Neural cell (in vitro differentiated cells): ENCODE measurements at regions not wholly inside any gene's neighbourhood (a gene's known extent, or its start where the extent isn't known, plus 50 kb on each side); places are given as distances from the start of the nearest gene placed in this dataset.

Source experiments
- H2AFZ ChIP-seq: fragments of 200-600, 300-800 bp; sonication (generic), shearing (Covaris generic); 2 replicates; pipeline ENCODE4 v1.6.0; 2014; ENCODE audit warnings: low read depth, mild to moderate bottlenecking, antibody characterized with exemption, low read length, moderate library complexity
- H3F3A ChIP-seq: fragments of 200-600 bp; shearing (Covaris generic); 2 replicates; pipeline ENCODE4 v1.6.1; 2016; ENCODE audit warnings: mild to moderate bottlenecking, moderate library complexity, mixed read lengths, antibody characterized with exemption, low read length; ENCODE audit not compliant: insufficient read depth, poor library complexity, severe bottlenecking
- H3K27ac ChIP-seq: fragments of 200-600, 300-800 bp; sonication (generic), shearing (Covaris generic); 2 replicates; pipeline ENCODE4 v1.5.1; 2014; ENCODE audit warnings: mild to moderate bottlenecking, low read length, moderate library complexity
- H3K27me3 ChIP-seq: fragments of 300-800, 200-600 bp; sonication (generic), shearing (Covaris generic); 2 replicates; pipeline ENCODE4 v1.6.0; 2014; ENCODE audit warnings: mild to moderate bottlenecking, low read depth, low read length, moderate library complexity; ENCODE audit not compliant: insufficient read depth
- H3K36me3 ChIP-seq: fragments of 300-800, 200-600 bp; sonication (generic), shearing (Covaris generic); 2 replicates; pipeline ENCODE4 v1.5.1; 2014; ENCODE audit warnings: mild to moderate bottlenecking, antibody characterized with exemption, low read length, moderate library complexity; ENCODE audit not compliant: insufficient read depth
- H3K4me2 ChIP-seq: fragments of 300-800, 200-600 bp; sonication (generic), shearing (Covaris generic); 2 replicates; pipeline ENCODE4 v1.6.0; 2014; ENCODE audit warnings: mild to moderate bottlenecking, low read length
- H3K4me3 ChIP-seq: fragments of 300-800, 200-600 bp; sonication (generic), shearing (Covaris generic); 2 replicates; pipeline ENCODE4 v1.5.1; 2014; ENCODE audit warnings: mild to moderate bottlenecking, low read length, moderate library complexity
- H3K79me2 ChIP-seq: fragments of 200-600 bp; shearing (Covaris generic); replicated peaks from 2 replicates; pipeline ENCODE4 v1.6.0; 2014; ENCODE audit warnings: mild to moderate bottlenecking, low read length, moderate library complexity; ENCODE audit not compliant: insufficient read depth
- H3K9ac ChIP-seq: fragments of 300-800, 200-600 bp; sonication (generic), shearing (Covaris generic); 2 replicates; pipeline ENCODE4 v1.6.1; 2016; ENCODE audit warnings: mild to moderate bottlenecking, low read length, mixed read lengths
- H3K9me2 ChIP-seq: fragments of 200-600 bp; shearing (Covaris generic); 2 replicates; pipeline ENCODE4 v1.6.1; 2016; ENCODE audit warnings: mild to moderate bottlenecking, low read length, mixed read lengths; ENCODE audit not compliant: insufficient read depth
- H3K9me3 ChIP-seq: fragments of 200-600, 300-800 bp; sonication (generic), shearing (Covaris generic); 2 replicates; pipeline ENCODE4 v1.6.1; 2016; ENCODE audit warnings: mild to moderate bottlenecking, mixed run types, low read length, moderate library complexity, mixed read lengths
- H4K20me1 ChIP-seq: fragments of 200-600 bp; shearing (Covaris generic); 2 replicates; pipeline ENCODE4 v1.6.1; 2016; ENCODE audit warnings: mild to moderate bottlenecking, mixed run types; ENCODE audit not compliant: insufficient read depth
- EP300 ChIP-seq: fragments of 450-650 bp; conservative IDR thresholded peaks from 2 replicates; pipeline ENCODE4 v1.6.1; 2014; ENCODE audit warnings: antibody characterized with exemption, mild to moderate bottlenecking, moderate library complexity; ENCODE audit not compliant: poor library complexity, severe bottlenecking
- EZH2 ChIP-seq: fragments of 200-600, 300-800 bp; shearing (Covaris generic), sonication (generic); IDR thresholded peaks from 2 replicates; pipeline ENCODE4 v1.6.1; 2014; ENCODE audit warnings: antibody characterized with exemption, low read length, borderline replicate concordance, mild to moderate bottlenecking; ENCODE audit not compliant: insufficient read depth, poor library complexity, severe bottlenecking
- MXI1 ChIP-seq: fragments of 450-650 bp; conservative IDR thresholded peaks from 2 replicates; pipeline ENCODE4 v1.6.1; 2014; ENCODE audit warnings: antibody characterized with exemption, mild to moderate bottlenecking; ENCODE audit not compliant: poor library complexity, severe bottlenecking
- POLR2AphosphoS5 ChIP-seq: IDR thresholded peaks from 2 replicates; pipeline ENCODE4 v1.6.1; 2012
- RAD21 ChIP-seq: fragments of 450-650 bp; conservative IDR thresholded peaks from 2 replicates; pipeline ENCODE4 v1.6.1; 2014; ENCODE audit warnings: antibody characterized with exemption, mild to moderate bottlenecking, moderate library complexity
- SMC3 ChIP-seq: fragments of 450-650 bp; conservative IDR thresholded peaks from 2 replicates; pipeline ENCODE4 v1.6.1; 2014; ENCODE audit warnings: antibody characterized with exemption, mild to moderate bottlenecking, moderate library complexity; ENCODE audit not compliant: poor library complexity
- TAF1 ChIP-seq: IDR thresholded peaks from 2 replicates; pipeline ENCODE4 v1.6.1; 2012; ENCODE audit warnings: low read depth
- TF ChIP-seq, protein P1 (sequence below): fragments of 450-650 bp; IDR thresholded peaks from 2 replicates; pipeline ENCODE4 v1.5.1; 2014; ENCODE audit warnings: antibody characterized with exemption, mild to moderate bottlenecking, moderate library complexity; ENCODE audit not compliant: poor library complexity, severe bottlenecking
- TF ChIP-seq, protein P2 (sequence below): IDR thresholded peaks from 2 replicates; pipeline ENCODE4 v1.6.1; 2012; ENCODE audit warnings: borderline replicate concordance

DNA sequence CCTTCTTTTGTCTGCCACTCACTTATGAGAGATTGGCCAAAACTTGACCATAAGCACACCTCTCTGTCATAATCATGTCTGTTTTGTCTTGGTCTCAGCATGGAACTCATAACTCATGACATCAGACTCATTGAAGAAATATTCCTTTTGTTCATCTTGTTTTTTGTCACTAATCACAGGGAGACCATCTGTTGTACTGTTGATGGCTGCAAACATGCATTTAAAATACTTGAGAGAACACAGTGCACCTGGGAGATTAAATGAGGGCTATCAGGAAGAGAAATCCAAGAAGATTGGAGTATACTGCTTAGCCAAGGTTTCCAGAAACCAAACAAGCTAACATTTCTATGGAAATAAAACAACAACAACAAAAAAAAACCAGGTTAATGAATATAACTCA, 689.7 kb downstream of the EPM2A start:
- no peaks in the 10 kb centered on the region for H3K9me3 ChIP-seq
- no peaks in the 10 kb centered on the region for H3K36me3 ChIP-seq
- H4K20me1 ChIP-seq: no peaks in the 10 kb centered on the region
- no peak overlapping the region for H2AFZ ChIP-seq
- H3K4me3 ChIP-seq: no peak overlapping the region
- no peak overlapping the region for H3K9ac ChIP-seq
- no peak for TF ChIP-seq RAD21
- no peak for TF ChIP-seq SMC3
- TF ChIP-seq EZH2: no peak
- no peak for TF ChIP-seq EP300
- no peak for TF ChIP-seq POLR2AphosphoS5
- TF ChIP-seq, protein P1, sequence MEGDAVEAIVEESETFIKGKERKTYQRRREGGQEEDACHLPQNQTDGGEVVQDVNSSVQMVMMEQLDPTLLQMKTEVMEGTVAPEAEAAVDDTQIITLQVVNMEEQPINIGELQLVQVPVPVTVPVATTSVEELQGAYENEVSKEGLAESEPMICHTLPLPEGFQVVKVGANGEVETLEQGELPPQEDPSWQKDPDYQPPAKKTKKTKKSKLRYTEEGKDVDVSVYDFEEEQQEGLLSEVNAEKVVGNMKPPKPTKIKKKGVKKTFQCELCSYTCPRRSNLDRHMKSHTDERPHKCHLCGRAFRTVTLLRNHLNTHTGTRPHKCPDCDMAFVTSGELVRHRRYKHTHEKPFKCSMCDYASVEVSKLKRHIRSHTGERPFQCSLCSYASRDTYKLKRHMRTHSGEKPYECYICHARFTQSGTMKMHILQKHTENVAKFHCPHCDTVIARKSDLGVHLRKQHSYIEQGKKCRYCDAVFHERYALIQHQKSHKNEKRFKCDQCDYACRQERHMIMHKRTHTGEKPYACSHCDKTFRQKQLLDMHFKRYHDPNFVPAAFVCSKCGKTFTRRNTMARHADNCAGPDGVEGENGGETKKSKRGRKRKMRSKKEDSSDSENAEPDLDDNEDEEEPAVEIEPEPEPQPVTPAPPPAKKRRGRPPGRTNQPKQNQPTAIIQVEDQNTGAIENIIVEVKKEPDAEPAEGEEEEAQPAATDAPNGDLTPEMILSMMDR: no peak
- no peak for TF ChIP-seq TAF1
- TF ChIP-seq MXI1: no peak
- no peaks in the 10 kb centered on the region for H3K27me3 ChIP-seq
- H3K4me2 ChIP-seq: no peak overlapping the region
- H3K27ac ChIP-seq: no peak overlapping the region
- H3F3A ChIP-seq: no peaks in the 10 kb centered on the region
- H3K9me2 ChIP-seq: no peaks in the 10 kb centered on the region
- no peaks in the 10 kb centered on the region for H3K79me2 ChIP-seq

DNA sequence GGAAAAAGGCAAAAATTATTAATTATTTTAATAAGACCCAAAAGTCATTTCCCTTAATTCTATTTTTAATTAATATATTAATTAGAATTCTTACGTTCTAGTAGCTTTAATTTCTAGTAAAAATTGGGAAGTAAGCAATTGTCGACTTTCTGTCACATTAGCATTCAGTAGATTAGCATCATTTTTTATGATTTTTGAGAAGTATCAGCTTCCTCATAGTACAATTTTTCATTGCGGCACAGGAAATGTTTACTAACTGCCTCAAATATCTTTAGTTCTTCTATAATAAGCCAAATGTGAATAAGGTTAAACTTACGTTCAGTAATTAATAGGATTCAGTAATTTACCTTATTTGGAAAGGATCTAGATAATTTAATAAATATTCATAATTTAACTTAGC, 687.4 kb downstream of the EPM2A start:
- Histone ChIP-seq H2AFZ (no peak overlapping the region), H3K79me2 (no peaks in the 10 kb centered on the region), H4K20me1 (no peaks in the 10 kb centered on the region), H3K9ac (no peak overlapping the region), H3K4me3 (no peak overlapping the region), H3K27me3 (no peaks in the 10 kb centered on the region), H3K27ac (no peak overlapping the region), H3K9me3 (no peaks in the 10 kb centered on the region), H3K36me3 (no peaks in the 10 kb centered on the region), H3F3A (no peaks in the 10 kb centered on the region), H3K9me2 (no peaks in the 10 kb centered on the region), H3K4me2 (no peak overlapping the region)
- TF ChIP-seq, protein P1: no peak
- no peak for TF ChIP-seq SMC3
- no peak for TF ChIP-seq TAF1
- TF ChIP-seq, protein P2, sequence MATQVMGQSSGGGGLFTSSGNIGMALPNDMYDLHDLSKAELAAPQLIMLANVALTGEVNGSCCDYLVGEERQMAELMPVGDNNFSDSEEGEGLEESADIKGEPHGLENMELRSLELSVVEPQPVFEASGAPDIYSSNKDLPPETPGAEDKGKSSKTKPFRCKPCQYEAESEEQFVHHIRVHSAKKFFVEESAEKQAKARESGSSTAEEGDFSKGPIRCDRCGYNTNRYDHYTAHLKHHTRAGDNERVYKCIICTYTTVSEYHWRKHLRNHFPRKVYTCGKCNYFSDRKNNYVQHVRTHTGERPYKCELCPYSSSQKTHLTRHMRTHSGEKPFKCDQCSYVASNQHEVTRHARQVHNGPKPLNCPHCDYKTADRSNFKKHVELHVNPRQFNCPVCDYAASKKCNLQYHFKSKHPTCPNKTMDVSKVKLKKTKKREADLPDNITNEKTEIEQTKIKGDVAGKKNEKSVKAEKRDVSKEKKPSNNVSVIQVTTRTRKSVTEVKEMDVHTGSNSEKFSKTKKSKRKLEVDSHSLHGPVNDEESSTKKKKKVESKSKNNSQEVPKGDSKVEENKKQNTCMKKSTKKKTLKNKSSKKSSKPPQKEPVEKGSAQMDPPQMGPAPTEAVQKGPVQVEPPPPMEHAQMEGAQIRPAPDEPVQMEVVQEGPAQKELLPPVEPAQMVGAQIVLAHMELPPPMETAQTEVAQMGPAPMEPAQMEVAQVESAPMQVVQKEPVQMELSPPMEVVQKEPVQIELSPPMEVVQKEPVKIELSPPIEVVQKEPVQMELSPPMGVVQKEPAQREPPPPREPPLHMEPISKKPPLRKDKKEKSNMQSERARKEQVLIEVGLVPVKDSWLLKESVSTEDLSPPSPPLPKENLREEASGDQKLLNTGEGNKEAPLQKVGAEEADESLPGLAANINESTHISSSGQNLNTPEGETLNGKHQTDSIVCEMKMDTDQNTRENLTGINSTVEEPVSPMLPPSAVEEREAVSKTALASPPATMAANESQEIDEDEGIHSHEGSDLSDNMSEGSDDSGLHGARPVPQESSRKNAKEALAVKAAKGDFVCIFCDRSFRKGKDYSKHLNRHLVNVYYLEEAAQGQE: no peak
- no peak for TF ChIP-seq EZH2
- no peak for TF ChIP-seq EP300
- TF ChIP-seq POLR2AphosphoS5: no peak
- TF ChIP-seq RAD21: no peak
- no peak for TF ChIP-seq MXI1
